Adrenal gland (tissue), 9 donors: ENCODE measurements at regions not wholly inside any gene's neighbourhood (a gene's known extent, or its start where the extent isn't known, plus 50 kb on each side); places are given as distances from the start of the nearest gene placed in this dataset.

ENCODE experiments used
- DNase-seq, 7 donors: peaks; one replicate each; pipeline ENCODE4 v3.0.0-alpha.2; 2019 to 2020
- H3K27ac ChIP-seq, 5 donors: fragments of 200-600 bp; sonication (generic) in 4 of 5; 1 replicate in 3 of 5; 2 replicates in 2 of 5; pipeline versions ENCODE4 v1.5.1 to v1.8.0; 2016 to 2020; ENCODE audit warnings: mild to moderate bottlenecking in 1 of 5
- H3K27me3 ChIP-seq: fragments of 200-600 bp; 2 replicates; pipeline ENCODE4 v1.8.0; 2021
- H3K36me3 ChIP-seq, 2 donors: fragments of 200-600 bp; replicated peaks in 1 of 2; 1 replicate in 1 of 2; 2 replicates in 1 of 2; pipeline versions ENCODE4 v1.5.1 to v1.8.0; 2018 to 2022
- H3K4me1 ChIP-seq, 2 donors: fragments of 200-600 bp; replicated peaks in 1 of 2; 1 replicate in 1 of 2; 2 replicates in 1 of 2; pipeline versions ENCODE4 v1.5.1 to v1.8.0; 2018 to 2021
- H3K4me3 ChIP-seq, 4 donors: fragments of 200-600 bp; sonication (generic) in 3 of 4; one replicate each; pipeline ENCODE4 v1.5.1; 2016 to 2018
- H3K9me3 ChIP-seq, 3 donors: fragments of 200-600 bp; sonication (generic) in 1 of 3; replicated peaks in 1 of 3; 1 replicate in 2 of 3; 2 replicates in 1 of 3; pipeline versions ENCODE4 v1.5.1 to v1.8.0; 2016 to 2021
- CTCF ChIP-seq, 6 experiments: fragments of 450-650 bp in 4 of 6; fragments of 200-600 bp in 2 of 6; sonication (generic) in 1 of 6; IDR thresholded peaks; 1 replicate in 5 of 6; 2 replicates in 1 of 6; pipeline versions ENCODE4 v1.5.1 to v1.8.0; 2016 to 2021; ENCODE audit warnings: antibody characterized with exemption in 6 of 6, mild to moderate bottlenecking in 2 of 6, moderate library complexity in 1 of 6
- POLR2A ChIP-seq, 2 donors: fragments of 450-650 bp; IDR thresholded peaks; one replicate each; pipeline ENCODE4 v1.6.1; 2017; ENCODE audit warnings: antibody characterized with exemption in 2 of 2, mild to moderate bottlenecking in 2 of 2, moderate library complexity in 1 of 2
- WGBS, 4 donors: extraction: QIAGEN DNeasy Blood & Tissue Kit in 2 of 4; methylation state at CpG; one replicate each; pipeline versions ENCODE4 v1.1.5 to v1.1.7; 2013 to 2017; 5-methylcytosine and 5-hydroxymethylcytosine counted together
- intact Hi-C, 2 donors: fragments of 100-400 bp; cut with DNase I; formaldehyde crosslinking; loops; one replicate each; pipeline versions ENCODE4 v1.14.1 to v1.15.0; 2022 to 2023
- donor health status: healthy with polysubstance abuse.
- donor health status: Bipolar disorder and iron deficiency.
- donor health status: DM: yes; HTN: yes; CAD: no.
- donor health status: DM: no; HTN: no; CAD: no.
- donor health status: DM: no; HTN: no; CAD: no.

GRCh38 chrX:85506871-85507270 lies 127.4 kb upstream of the POF1B start:
- Histone ChIP-seq H3K36me3 (no peaks in the 10 kb centered on the region), H3K4me3 (no peak overlapping the region), H3K27ac (no peak overlapping the region), H3K4me1 (no peaks in the 10 kb centered on the region), H3K27me3 (no peaks in the 10 kb centered on the region), H3K9me3 (no peaks in the 10 kb centered on the region)
- intact Hi-C loops: no loop called here
- DNase-seq: no peak
- 52 to 65% (median 60%) methylated on average over 2 of the region's 2 CpGs for WGBS, 4 donors
- TF ChIP-seq CTCF (IDR thresholded peaks at IDR 0.05): no peak
- no peak for TF ChIP-seq POLR2A (IDR thresholded peaks at IDR 0.05)

GRCh38 chrX:85505801-85506200 lies 126.3 kb upstream of the POF1B start:
- H3K4me3 ChIP-seq: no peak overlapping the region
- DNase-seq: no peak
- no peaks in the 10 kb centered on the region for H3K27me3 ChIP-seq
- 59 to 76% (median 70%) methylated on average over 2 of the region's 2 CpGs for WGBS, 4 donors
- intact Hi-C loops: no loop called here
- no peak overlapping the region for H3K27ac ChIP-seq
- no peaks in the 10 kb centered on the region for H3K9me3 ChIP-seq
- TF ChIP-seq POLR2A (IDR thresholded peaks at IDR 0.05): no peak
- no peak for TF ChIP-seq CTCF (IDR thresholded peaks at IDR 0.05)
- H3K4me1 ChIP-seq: no peaks in the 10 kb centered on the region
- H3K36me3 ChIP-seq: no peaks in the 10 kb centered on the region

GRCh38 chrX:85504381-85504780 lies 124.9 kb upstream of the POF1B start:
- 19 to 59% (median 43%) methylated on average over 1 of the region's 1 CpG for WGBS, 4 donors
- intact Hi-C loops: no loop called here

GRCh38 chrX:85503258-85504158 lies 124.0 kb upstream of the POF1B start:
- Histone ChIP-seq H3K36me3 (no peaks in the 10 kb centered on the region), H3K4me3 (no peak overlapping the region), H3K27me3 (no peaks in the 10 kb centered on the region), H3K9me3 (no peaks in the 10 kb centered on the region), H3K27ac (no peak overlapping the region), H3K4me1 (no peaks in the 10 kb centered on the region)
- intact Hi-C loops: no loop called here
- no peak for TF ChIP-seq POLR2A (IDR thresholded peaks at IDR 0.05)
- no peak for TF ChIP-seq CTCF (IDR thresholded peaks at IDR 0.05)
- no peak for DNase-seq
- WGBS, 4 donors: 41 to 53% (median 50%) methylated on average over 6 of the region's 6 CpGs

More at GRCh38 chrX:85504381-85504780, 124.9 kb upstream of the POF1B start:
- Histone ChIP-seq H3K36me3 (no peaks in the 10 kb centered on the region), H3K4me1 (no peaks in the 10 kb centered on the region), H3K9me3 (no peaks in the 10 kb centered on the region), H3K27me3 (no peaks in the 10 kb centered on the region), H3K27ac (no peak overlapping the region), H3K4me3 (no peak overlapping the region)
- TF ChIP-seq POLR2A (IDR thresholded peaks at IDR 0.05): no peak
- no peak for TF ChIP-seq CTCF (IDR thresholded peaks at IDR 0.05)
- DNase-seq: no peak
